ENCODE measurements at regions not wholly inside any gene's neighbourhood (a gene's known extent, or its start where the extent isn't known, plus 50 kb on each side); places are given as distances from the start of the nearest gene placed in this dataset.
"Not testable (repeated sequence)": the region's sequence is repeated elsewhere in the genome, so short reads cannot be mapped to it uniquely, and the experiment has no call there.

GRCh38 chr5:77908787-77909186 is 132.6 kb upstream of the TBCA start:
- no peak for DNase-seq

GRCh38 chr5:77907786-77908185 is 131.6 kb upstream of the TBCA start:
- DNase-seq: no peak

- no peak for DNase-seq
Observed at GRCh38 chr5:77906806-77907205, 130.7 kb upstream of the TBCA start.

- no peak for DNase-seq
Observed at GRCh38 chr5:77904362-77904761, 128.2 kb upstream of the TBCA start.

- DNase-seq: no peak
Observed at GRCh38 chr5:77900691-77901090, 124.6 kb upstream of the TBCA start.

GRCh38 chr5:77898385-77898784 is 122.2 kb upstream of the TBCA start:
- no peak for DNase-seq

- DNase-seq: no peak
Observed at GRCh38 chr5:77896338-77896737, 120.2 kb upstream of the TBCA start.

- not testable (repeated sequence) for DNase-seq
Observed at GRCh38 chr5:77894103-77894502, 118.0 kb upstream of the TBCA start.

GRCh38 chr5:77893225-77893860 is 117.2 kb upstream of the TBCA start:
- no peak for DNase-seq

- DNase-seq: no peak
Observed at GRCh38 chr5:77892061-77893010, 116.2 kb upstream of the TBCA start.

- no peak for DNase-seq
Observed at GRCh38 chr5:77885519-77885918, 109.4 kb upstream of the TBCA start.

- peak; percentile 42 for DNase-seq
Observed at GRCh38 chr5:77882670-77883257, 106.6 kb upstream of the TBCA start.

- DNase-seq: no peak
Observed at GRCh38 chr5:77881528-77881927, 105.4 kb upstream of the TBCA start.

- no peak for DNase-seq
Observed at GRCh38 chr5:77877516-77878355, 101.6 kb upstream of the TBCA start.

GRCh38 chr5:77876862-77877502 is 100.8 kb upstream of the TBCA start:
- DNase-seq: no peak

- DNase-seq: no peak
Observed at GRCh38 chr5:77876316-77876715, 100.2 kb upstream of the TBCA start.

GRCh38 chr5:77874691-77875090 is 98.6 kb upstream of the TBCA start:
- no peak for DNase-seq

GRCh38 chr5:77873239-77873638 is 97.1 kb upstream of the TBCA start:
- no peak for DNase-seq

- no peak for DNase-seq
Observed at GRCh38 chr5:77871946-77872345, 95.8 kb upstream of the TBCA start.

- no peak for DNase-seq
Observed at GRCh38 chr5:77871016-77871415, 94.9 kb upstream of the TBCA start.

- DNase-seq: no peak
Observed at GRCh38 chr5:77869116-77869798, 93.1 kb upstream of the TBCA start.

GRCh38 chr5:77867914-77868313 is 91.8 kb upstream of the TBCA start:
- DNase-seq: no peak

Measured in stimulated activated CD8-positive, alpha-beta memory T cell treated with anti-CD3 and anti-CD28 coated beads, Interleukin-4, amount 100 ng/mL, for 48 hours (primary cell).